ENCODE measurements at regions not wholly inside any gene's neighbourhood (a gene's known extent, or its start where the extent isn't known, plus 50 kb on each side); places are given as distances from the start of the nearest gene placed in this dataset.

DNA sequence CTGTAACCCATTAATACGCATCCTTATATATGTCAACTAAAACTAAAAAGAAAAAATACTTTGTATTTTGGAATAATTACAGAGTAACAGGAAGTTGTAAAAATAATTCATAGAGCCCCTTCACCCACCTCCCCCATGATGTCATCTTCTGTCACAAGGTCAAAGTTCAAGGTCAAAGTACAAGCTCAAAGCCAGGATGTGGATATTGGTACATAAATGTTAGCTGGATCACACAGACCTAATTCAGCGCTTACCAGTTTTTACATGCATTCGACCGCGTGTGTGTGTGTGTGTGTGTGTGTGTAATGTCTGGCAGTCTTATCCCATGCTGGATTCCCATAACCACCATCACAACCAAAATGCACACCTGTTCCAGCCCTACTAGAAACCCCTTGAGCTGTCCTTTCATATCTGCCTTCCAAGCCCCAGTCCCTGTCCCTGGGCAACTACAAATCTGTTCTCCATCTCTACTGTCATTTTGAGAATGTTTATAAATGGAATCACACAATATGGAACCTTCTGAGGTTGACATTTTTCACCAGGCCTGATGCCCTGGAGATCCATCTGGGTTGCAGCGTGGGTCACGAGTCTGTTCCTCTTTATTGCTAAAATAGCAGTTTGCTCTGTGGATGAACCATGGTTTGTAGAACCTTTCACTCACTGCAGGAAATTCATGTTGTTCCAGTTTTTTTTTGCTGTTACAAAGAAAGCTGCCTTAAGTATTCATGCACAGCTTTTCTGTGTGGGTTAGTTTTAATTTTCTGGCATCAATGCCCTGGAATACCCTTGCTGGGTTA lies 153.6 kb upstream of the PITRM1 start:
- 75 to 91% (median 90%) methylated on average over 7 of the region's 7 CpGs for WGBS, 5 donors
- H3K4me1 ChIP-seq = no peaks in the 10 kb centered on the region
- H3K4me3 ChIP-seq = no peak overlapping the region
- TF ChIP-seq POLR2A (IDR thresholded peaks at IDR 0.05) = no peak
- no peak for TF ChIP-seq POLR2AphosphoS5 (IDR thresholded peaks at IDR 0.05)
- TF ChIP-seq EP300 (IDR thresholded peaks at IDR 0.05) = no peak
- no peak for TF ChIP-seq CTCF (IDR thresholded peaks at IDR 0.05)
- no peak for DNase-seq
- H3K36me3 ChIP-seq = no peaks in the 10 kb centered on the region
- intact Hi-C loops (cut with DNase I; ENCODE audit: low total_unique reads) = no loop called here
- H3K9me3 ChIP-seq = no peaks in the 10 kb centered on the region
- no peaks in the 10 kb centered on the region for H3K27me3 ChIP-seq
- H3K27ac ChIP-seq = no peak overlapping the region

- DNase-seq = no peak
- intact Hi-C loops (cut with DNase I; ENCODE audit: low total_unique reads) = no loop called here
- no peaks in the 10 kb centered on the region for H3K27me3 ChIP-seq
- H3K36me3 ChIP-seq = no peaks in the 10 kb centered on the region
- no peak overlapping the region for H3K4me3 ChIP-seq
- no peak for TF ChIP-seq POLR2A (IDR thresholded peaks at IDR 0.05)
- TF ChIP-seq EP300 (IDR thresholded peaks at IDR 0.05) = no peak
- TF ChIP-seq CTCF (IDR thresholded peaks at IDR 0.05) = no peak
- TF ChIP-seq POLR2AphosphoS5 (IDR thresholded peaks at IDR 0.05) = no peak
- WGBS, 5 donors = 76 to 85% (median 82%) methylated on average over 8 of the region's 8 CpGs
- H3K9me3 ChIP-seq = no peaks in the 10 kb centered on the region
- H3K27ac ChIP-seq = no peak overlapping the region
- no peaks in the 10 kb centered on the region for H3K4me1 ChIP-seq
Measured at GRCh38 chr10:3324612-3325038, 152.0 kb upstream of the PITRM1 start.

- intact Hi-C loops (cut with DNase I; ENCODE audit: low total_unique reads) = no loop called here
- TF ChIP-seq POLR2AphosphoS5 (IDR thresholded peaks at IDR 0.05) = no peak
- TF ChIP-seq CTCF (IDR thresholded peaks at IDR 0.05) = no peak
- no peak for TF ChIP-seq POLR2A (IDR thresholded peaks at IDR 0.05)
- no peak for TF ChIP-seq EP300 (IDR thresholded peaks at IDR 0.05)
- H3K27ac ChIP-seq = no peak overlapping the region
- no peak overlapping the region for H3K4me3 ChIP-seq
- DNase-seq = no peak
- no peaks in the 10 kb centered on the region for H3K4me1 ChIP-seq
- H3K9me3 ChIP-seq = no peaks in the 10 kb centered on the region
- H3K36me3 ChIP-seq = no peaks in the 10 kb centered on the region
- WGBS, 5 donors = 79 to 91% (median 81%) methylated on average over 11 of the region's 11 CpGs
- no peaks in the 10 kb centered on the region for H3K27me3 ChIP-seq
Measured at GRCh38 chr10:3323865-3324498, 151.4 kb upstream of the PITRM1 start.

DNA sequence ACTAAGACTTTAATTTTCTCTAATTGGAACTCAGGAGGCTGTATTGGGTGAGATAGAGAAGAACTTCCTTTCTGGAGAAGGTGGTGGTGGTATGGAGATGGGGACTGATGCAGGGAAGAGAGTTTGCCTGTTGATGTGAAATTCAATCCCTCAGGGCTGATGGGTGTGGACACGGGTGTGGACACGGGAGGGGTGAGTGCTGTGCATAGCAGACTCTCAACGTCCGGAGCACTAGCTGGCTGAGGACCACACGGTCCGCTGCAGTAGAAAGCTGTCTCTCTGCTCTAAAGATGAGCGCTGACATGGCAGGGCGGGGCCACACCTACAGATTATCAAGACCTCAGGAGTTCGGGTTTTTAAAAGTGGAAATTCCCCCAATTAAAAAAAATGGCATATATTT lies 148.5 kb upstream of the PITRM1 start:
- 81 to 88% (median 86%) methylated on average over 9 of the region's 9 CpGs for WGBS, 5 donors

More for the DNA sequence above, 148.5 kb upstream of the PITRM1 start:
- no peaks in the 10 kb centered on the region for H3K27me3 ChIP-seq
- H3K4me3 ChIP-seq = no peak overlapping the region
- H3K27ac ChIP-seq = no peak overlapping the region
- DNase-seq = no peak
- intact Hi-C loops (cut with DNase I; ENCODE audit: low total_unique reads) = no loop called here
- H3K36me3 ChIP-seq = no peaks in the 10 kb centered on the region
- no peaks in the 10 kb centered on the region for H3K4me1 ChIP-seq
- TF ChIP-seq POLR2A (IDR thresholded peaks at IDR 0.05) = no peak
- no peak for TF ChIP-seq POLR2AphosphoS5 (IDR thresholded peaks at IDR 0.05)
- no peak for TF ChIP-seq EP300 (IDR thresholded peaks at IDR 0.05)
- no peak for TF ChIP-seq CTCF (IDR thresholded peaks at IDR 0.05)
- no peaks in the 10 kb centered on the region for H3K9me3 ChIP-seq

Measured in stomach (tissue), 8 donors.